HCT116 (cell line): ENCODE measurements at regions not wholly inside any gene's neighbourhood (a gene's known extent, or its start where the extent isn't known, plus 50 kb on each side); places are given as distances from the start of the nearest gene placed in this dataset.
A peak's percentile ranks its signal among the peaks of the same experiment; 100 is the strongest.

Experiments used
- ATAC-seq: fragments of 200-7000 bp; cut with Tn5 transposase; 2 replicates; pipeline ENCODE4 v1.9.1; 2020; ENCODE audit warnings: mild to moderate bottlenecking, moderate library complexity
- BruUV-seq: library from RNA; stranded (reverse); fragments of 400-500 nt; replicated peaks from 2 replicates; lab custom pipeline; 2021; lab: Mats Ljungman, UMichigan
- CTCF ChIA-PET: fragments of 300-600 bp; sonication (Branson Sonifier 250); formaldehyde crosslinking; loops from one replicate; lab custom pipeline; 2021; ENCODE audit warnings: antibody characterized with exemption; lab: Charles Lee
- POLR2A ChIA-PET: fragments of 300-600, 350-600 bp; sonication (Branson Sonifier 250); formaldehyde crosslinking; loops from one replicate; lab custom pipeline; 2021; ENCODE audit warnings: antibody characterized with exemption; lab: Charles Lee
- RAD21 ChIA-PET, 2 experiments: fragments of 300-600 bp; sonication (Branson Sonifier 250); formaldehyde crosslinking; loops; one replicate each; lab custom pipeline; 2023; ENCODE audit warnings: low total read pairs in 2 of 2; ENCODE audit not compliant: uncharacterized antibody in 2 of 2, unreplicated experiment in 2 of 2, low non-redundant PET in 1 of 2; lab: Charles Lee
- DNase-seq: peaks from one replicate; pipeline ENCODE4 v3.0.0-alpha.2; 2010; ENCODE audit warnings: low read depth, low spot score
- H2AFZ ChIP-seq: fragments of 200-600 bp; shearing (Covaris generic), sonication (generic); 2 replicates; pipeline ENCODE4 v1.6.1; 2017; ENCODE audit warnings: low read depth, mixed run types, mixed read lengths, antibody characterized with exemption, low read length; ENCODE audit not compliant: poor library complexity, severe bottlenecking
- H3K27ac ChIP-seq: 2 replicates; pipeline ENCODE4 v1.5.1; 2012; ENCODE audit warnings: low read depth, low read length
- H3K27me3 ChIP-seq: fragments of 200-600 bp; sonication (generic); 2 replicates; pipeline ENCODE4 v1.6.1; 2016; ENCODE audit warnings: mixed run types, low read length, mixed read lengths; ENCODE audit not compliant: insufficient read depth
- H3K36me3 ChIP-seq, 2 experiments: fragments of 200-500 bp in 1 of 2; fragments of 200-600 bp in 1 of 2; sonication (Bioruptor generic) in 1 of 2; sonication (generic) in 1 of 2; 2 replicates each; pipeline versions ENCODE4 v1.5.1 to v1.6.1; 2014 to 2016; ENCODE audit warnings: low read length in 2 of 2, inconsistent platforms in 1 of 2, mixed read lengths in 1 of 2, mixed run types in 1 of 2; ENCODE audit not compliant: insufficient read depth in 2 of 2, control insufficient read depth in 1 of 2
- H3K4me1 ChIP-seq, 2 experiments: fragments of 200-600 bp in 1 of 2; sonication (generic) in 1 of 2; 2 replicates each; pipeline versions ENCODE4 v1.5.1 to v1.6.1; 2012 to 2017; ENCODE audit warnings: low read length in 2 of 2, inconsistent platforms in 1 of 2, mild to moderate bottlenecking in 1 of 2, mixed read lengths in 1 of 2, mixed run types in 1 of 2, moderate library complexity in 1 of 2; ENCODE audit not compliant: insufficient read depth in 2 of 2, control insufficient read depth in 1 of 2
- H3K4me2 ChIP-seq: fragments of 200-600 bp; sonication (generic); 2 replicates; pipeline ENCODE4 v1.6.1; 2017; ENCODE audit warnings: mixed run types, low read length, mixed read lengths
- H3K4me3 ChIP-seq, 2 experiments: fragments of 200-600 bp in 1 of 2; sonication (generic) in 1 of 2; replicated peaks in 1 of 2; 2 replicates each; pipeline ENCODE4 v1.5.1; 2011 to 2016; ENCODE audit warnings: low read length in 2 of 2, control low read depth in 1 of 2, low read depth in 1 of 2, mild to moderate bottlenecking in 1 of 2, mixed read lengths in 1 of 2, mixed run types in 1 of 2
- H3K79me2 ChIP-seq: fragments of 200-600 bp; sonication (generic); 2 replicates; pipeline ENCODE4 v1.6.1; 2017; ENCODE audit warnings: mild to moderate bottlenecking, mixed run types, low read length, moderate library complexity, mixed read lengths; ENCODE audit not compliant: insufficient read depth
- H3K9ac ChIP-seq: fragments of 200-600 bp; sonication (generic); 2 replicates; pipeline ENCODE4 v1.6.1; 2016; ENCODE audit warnings: low read length, mixed read lengths
- H3K9me2 ChIP-seq: fragments of 200-600 bp; sonication (generic), shearing (Covaris generic); 2 replicates; pipeline ENCODE4 v1.6.1; 2017; ENCODE audit warnings: mixed run types, mild to moderate bottlenecking, moderate library complexity; ENCODE audit not compliant: insufficient read depth
- H3K9me3 ChIP-seq, 2 experiments: fragments of 200-500 bp in 1 of 2; fragments of 200-600 bp in 1 of 2; sonication (Bioruptor generic) in 1 of 2; sonication (generic) in 1 of 2; 2 replicates each; pipeline ENCODE4 v1.6.1; 2014 to 2017; ENCODE audit warnings: low read length in 2 of 2, mixed read lengths in 2 of 2, inconsistent platforms in 1 of 2, low read depth in 1 of 2, mild to moderate bottlenecking in 1 of 2, mixed run types in 1 of 2, moderate library complexity in 1 of 2; ENCODE audit not compliant: control insufficient read depth in 1 of 2, insufficient read depth in 1 of 2
- H4K20me1 ChIP-seq: fragments of 200-600 bp; sonication (generic), shearing (Covaris generic); 2 replicates; pipeline ENCODE4 v1.6.1; 2017; ENCODE audit warnings: mixed run types, mild to moderate bottlenecking, moderate library complexity; ENCODE audit not compliant: insufficient read depth
- JUND ChIP-seq: IDR thresholded peaks from 2 replicates; pipeline ENCODE4 v1.6.1; 2012
- RAD21 ChIP-seq: IDR thresholded peaks from 2 replicates; pipeline ENCODE4 v1.6.1; 2012; ENCODE audit warnings: low read depth, mild to moderate bottlenecking
- SIN3A ChIP-seq: IDR thresholded peaks from 2 replicates; pipeline ENCODE4 v1.6.1; 2012; ENCODE audit warnings: low read depth
- SP1 ChIP-seq: IDR thresholded peaks from 2 replicates; pipeline ENCODE4 v1.6.1; 2012; ENCODE audit warnings: low read depth
- TCF7L2 ChIP-seq: IDR thresholded peaks from 2 replicates; pipeline ENCODE4 v1.7.0; 2011; ENCODE audit warnings: borderline replicate concordance, inconsistent platforms; ENCODE audit not compliant: insufficient read depth, insufficient read length; ENCODE audit errors: extremely low read depth
- intact Hi-C: fragments of 100-400 bp; cut with micrococcal nuclease; formaldehyde crosslinking; loops from 2 replicates; pipeline ENCODE4 v1.10.0; 2022
- TF ChIP-seq, protein P1 (sequence below), 3 experiments: fragments of 200-600 bp in 1 of 3; sonication (generic) in 1 of 3; IDR thresholded peaks in 2 of 3; conservative IDR thresholded peaks in 1 of 3; 2 replicates each; pipeline ENCODE4 v1.5.1; 2012 to 2017; ENCODE audit warnings: low read depth in 2 of 3, low read length in 2 of 3, antibody characterized with exemption in 1 of 3, borderline replicate concordance in 1 of 3, control low read depth in 1 of 3, mild to moderate bottlenecking in 1 of 3, mixed read lengths in 1 of 3, mixed run types in 1 of 3, moderate library complexity in 1 of 3; ENCODE audit not compliant: insufficient read depth in 1 of 3

DNA sequence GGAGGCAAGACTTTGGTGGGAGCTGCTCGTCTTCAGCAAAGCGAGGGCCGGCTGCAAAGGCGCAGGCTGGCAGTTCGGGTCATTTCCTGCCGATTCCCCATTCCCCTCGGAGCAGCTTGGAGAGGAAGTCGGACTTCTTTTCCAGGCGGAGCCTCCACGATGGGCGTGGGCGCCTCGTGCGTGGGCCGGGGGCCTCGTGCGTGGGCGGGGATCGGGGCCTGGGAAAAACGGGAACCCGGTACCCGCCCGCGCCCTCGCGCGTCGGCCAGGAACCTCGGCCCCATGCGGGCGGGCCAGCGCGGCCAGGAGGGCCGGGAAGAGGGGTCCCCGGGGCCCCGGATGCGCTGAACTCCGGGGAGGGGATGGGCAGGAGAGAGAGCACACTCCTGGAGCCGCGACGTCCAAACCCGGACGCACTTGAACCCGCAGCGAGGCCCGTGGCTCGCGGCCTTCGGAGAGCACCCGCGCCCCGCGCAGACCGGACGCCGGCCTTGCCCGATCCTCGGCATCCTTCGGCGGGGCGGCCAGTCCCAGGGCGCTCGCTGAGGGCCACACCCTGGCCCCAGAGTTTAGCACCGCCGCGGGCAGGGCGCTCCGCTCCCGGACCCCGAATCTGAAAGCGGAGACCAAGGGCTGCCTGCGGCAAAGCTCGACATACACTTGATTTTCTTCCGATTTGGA, 368.4 kb downstream of the MTX2 start:
- Histone ChIP-seq H3K9me2 (no peaks in the 10 kb centered on the region), H2AFZ (no peak overlapping the region), H3K27me3 (no peaks in the 10 kb centered on the region), H3K9me3 (no peaks in the 10 kb centered on the region), H3K4me2 (peak overlapping the region; percentile 70), H3K4me1 (peaks cover 0 to 9% of the 10 kb centered on the region in 2 experiments; a peak in 1 of 4 replicates), H3K4me3 (no peak overlapping the region), H4K20me1 (no peaks in the 10 kb centered on the region), H3K79me2 (no peaks in the 10 kb centered on the region), H3K36me3 (no peaks in the 10 kb centered on the region), H3K9ac (no peak overlapping the region), H3K27ac (no peak overlapping the region)
- TF ChIP-seq SIN3A, result no peak
- no peak for TF ChIP-seq SP1
- DNase-seq (no peak), ATAC-seq (peak; percentile 41)
- ChIA-PET POLR2A (interaction anchor here (0.7 kb wide), 1 partner anchor 494 kb away, joined by 5 read pairs; no protein-coding TSS in a partner anchor), RAD21 (interaction anchor here (0.6 to 1.6 kb wide), 6 partner anchors 16 to 1112 kb away, joined by 4 to 9 read pairs (median 6); no protein-coding TSS in a partner anchor), CTCF (interaction anchor here (0.7 to 4.8 kb wide), 16 partner anchors 13 to 517 kb away, joined by 3 to 34 read pairs (median 4); no protein-coding TSS in a partner anchor)
- BruUV-seq, result no TSS peak
- intact Hi-C loops, result loop anchor here (1.0 to 5.0 kb wide), 4 partner anchors 183 to 510 kb away; no protein-coding TSS in a partner anchor

DNA sequence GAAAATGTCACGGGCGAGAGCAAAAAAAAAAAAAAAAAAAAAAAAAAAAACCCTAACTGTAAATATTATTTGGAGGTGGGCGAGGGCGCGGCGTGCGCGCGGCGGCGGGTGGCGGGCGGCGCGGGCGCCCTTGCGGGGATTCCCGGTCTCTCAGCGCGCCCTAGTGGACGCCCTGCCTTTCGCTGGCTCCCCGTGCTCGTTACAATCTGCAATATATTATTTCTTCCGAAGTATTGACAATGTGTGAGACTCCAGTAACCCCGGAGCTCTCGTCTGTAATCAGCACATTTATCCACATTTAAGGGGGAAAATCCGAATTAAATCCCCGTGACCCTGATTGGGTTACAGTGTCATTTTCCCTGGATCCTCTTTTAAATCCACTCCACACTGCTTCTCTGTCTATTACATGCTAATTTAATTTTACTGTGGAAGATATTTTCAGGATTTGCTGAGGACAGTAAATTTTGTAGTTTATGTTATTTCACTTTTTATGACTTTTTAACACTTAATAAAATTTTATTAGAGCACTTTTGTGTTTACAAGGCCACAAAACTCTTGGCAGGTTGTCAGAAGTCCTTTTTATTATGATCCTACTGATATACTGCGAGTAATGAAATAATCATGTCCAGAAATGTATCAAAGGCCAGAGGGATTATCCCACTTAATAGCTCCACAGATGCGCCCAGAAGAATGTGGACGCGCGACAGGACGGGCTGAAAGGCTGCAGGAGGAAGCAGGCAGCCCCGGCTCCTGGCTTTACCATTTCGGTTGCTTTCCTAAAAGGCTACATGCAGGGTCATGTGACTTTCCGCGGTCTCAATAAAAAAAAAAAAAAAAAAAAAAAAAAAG, 369.1 kb downstream of the MTX2 start:
- CTCF ChIA-PET, result interaction anchor here (0.7 to 4.8 kb wide), 14 partner anchors 12 to 518 kb away, joined by 3 to 34 read pairs (median 5); no protein-coding TSS in a partner anchor
- Histone ChIP-seq H3K36me3 (no peaks in the 10 kb centered on the region), H3K9ac (no peak overlapping the region), H3K27me3 (no peaks in the 10 kb centered on the region), H3K9me3 (no peaks in the 10 kb centered on the region), H2AFZ (peak overlapping the region; percentile 100), H4K20me1 (no peaks in the 10 kb centered on the region), H3K4me3 (peak overlapping the region; percentile 10 to 31; a peak in 3 of 4 replicates), H3K79me2 (no peaks in the 10 kb centered on the region), H3K27ac (no peak overlapping the region), H3K4me1 (peaks cover 0 to 9% of the 10 kb centered on the region in 2 experiments; a peak in 1 of 4 replicates), H3K4me2 (peak overlapping the region; percentile 70), H3K9me2 (no peaks in the 10 kb centered on the region)
- ATAC-seq (peak; percentile 91), DNase-seq (no peak)
- intact Hi-C loops, result loop anchor here (1.0 to 5.0 kb wide), 4 partner anchors 184 to 511 kb away; no protein-coding TSS in a partner anchor
- no TSS peak for BruUV-seq
- no peak for TF ChIP-seq JUND
- TF ChIP-seq TCF7L2, result no peak
- peak; percentile 84 for TF ChIP-seq RAD21
- TF ChIP-seq, protein P1, sequence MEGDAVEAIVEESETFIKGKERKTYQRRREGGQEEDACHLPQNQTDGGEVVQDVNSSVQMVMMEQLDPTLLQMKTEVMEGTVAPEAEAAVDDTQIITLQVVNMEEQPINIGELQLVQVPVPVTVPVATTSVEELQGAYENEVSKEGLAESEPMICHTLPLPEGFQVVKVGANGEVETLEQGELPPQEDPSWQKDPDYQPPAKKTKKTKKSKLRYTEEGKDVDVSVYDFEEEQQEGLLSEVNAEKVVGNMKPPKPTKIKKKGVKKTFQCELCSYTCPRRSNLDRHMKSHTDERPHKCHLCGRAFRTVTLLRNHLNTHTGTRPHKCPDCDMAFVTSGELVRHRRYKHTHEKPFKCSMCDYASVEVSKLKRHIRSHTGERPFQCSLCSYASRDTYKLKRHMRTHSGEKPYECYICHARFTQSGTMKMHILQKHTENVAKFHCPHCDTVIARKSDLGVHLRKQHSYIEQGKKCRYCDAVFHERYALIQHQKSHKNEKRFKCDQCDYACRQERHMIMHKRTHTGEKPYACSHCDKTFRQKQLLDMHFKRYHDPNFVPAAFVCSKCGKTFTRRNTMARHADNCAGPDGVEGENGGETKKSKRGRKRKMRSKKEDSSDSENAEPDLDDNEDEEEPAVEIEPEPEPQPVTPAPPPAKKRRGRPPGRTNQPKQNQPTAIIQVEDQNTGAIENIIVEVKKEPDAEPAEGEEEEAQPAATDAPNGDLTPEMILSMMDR (IDR thresholded peaks at IDR 0.05 in 2 of 3, conservative IDR thresholded peaks at IDR 0.05 in 1 of 3; ENCODE audit: borderline replicate concordance in 1 of 3, insufficient read depth in 1 of 3, low read depth in 2 of 3, low read length in 2 of 3), result peak; percentile 53 to 89 (median 54)
- TF ChIP-seq SP1, result no peak
- RAD21 ChIA-PET, result interaction anchor here (0.6 to 1.6 kb wide), 7 partner anchors 16 to 1111 kb away, joined by 3 to 9 read pairs (median 5); no protein-coding TSS in a partner anchor
- POLR2A ChIA-PET, result interaction anchor here (0.7 kb wide), 1 partner anchor 495 kb away, joined by 5 read pairs; no protein-coding TSS in a partner anchor
